Activated CD8-positive, alpha-beta memory T cell treated with anti-CD3 and anti-CD28 coated beads, Interleukin-2, amount 50 U/mL, for 4 hours (primary cell): ENCODE measurements at regions not wholly inside any gene's neighbourhood (a gene's known extent, or its start where the extent isn't known, plus 50 kb on each side); places are given as distances from the start of the nearest gene placed in this dataset.

Experiments used
- DNase-seq: peaks from one replicate; pipeline ENCODE4 v3.0.0-alpha.2; 2020

DNA sequence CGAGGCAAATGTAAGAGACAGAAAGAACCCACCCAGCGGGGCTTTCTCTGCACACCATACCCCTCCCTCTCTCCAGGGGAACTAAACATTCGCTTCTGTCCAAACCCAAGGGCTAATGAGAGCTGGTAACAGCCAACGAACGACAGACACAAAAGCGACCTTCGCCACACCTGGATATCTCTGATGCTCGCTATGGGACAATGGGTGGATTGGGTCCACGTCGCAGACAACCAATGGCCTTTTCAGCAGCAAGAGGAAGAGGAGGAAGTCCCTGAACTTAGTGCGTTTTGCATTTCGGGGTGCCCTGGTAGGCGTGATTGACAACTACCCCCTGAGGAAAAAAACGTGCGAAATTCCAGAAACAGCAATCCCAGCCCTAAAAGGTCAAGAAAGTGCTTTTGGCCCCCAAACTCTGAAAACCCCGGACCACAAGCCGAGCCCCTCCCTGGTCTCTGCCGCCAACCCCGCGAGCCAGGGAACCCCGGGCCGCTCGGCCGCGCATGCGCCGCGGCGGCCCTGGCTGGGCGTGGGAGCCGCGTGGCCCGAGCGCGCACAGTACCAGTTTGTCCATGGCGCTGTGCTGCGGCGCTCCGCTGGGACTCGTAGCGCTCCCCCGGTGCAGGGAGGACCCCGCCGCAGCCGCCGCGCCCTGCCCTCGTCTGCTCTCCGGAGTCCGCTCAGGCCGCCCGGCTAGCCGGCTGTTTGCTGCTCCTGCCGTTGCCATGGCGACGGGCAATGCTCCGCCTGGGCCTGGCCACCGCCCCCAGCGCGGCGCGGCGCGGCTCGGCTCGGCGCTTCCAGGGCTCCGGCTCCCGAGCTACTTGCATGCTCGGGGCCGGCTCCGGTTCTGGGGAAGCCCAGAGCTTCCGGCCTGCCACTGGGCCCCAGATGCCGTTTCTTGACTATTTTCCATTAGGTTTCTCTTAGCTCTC lies 66.9 kb upstream of the DNAH5 start:
- peak; percentile 16 for DNase-seq

DNA sequence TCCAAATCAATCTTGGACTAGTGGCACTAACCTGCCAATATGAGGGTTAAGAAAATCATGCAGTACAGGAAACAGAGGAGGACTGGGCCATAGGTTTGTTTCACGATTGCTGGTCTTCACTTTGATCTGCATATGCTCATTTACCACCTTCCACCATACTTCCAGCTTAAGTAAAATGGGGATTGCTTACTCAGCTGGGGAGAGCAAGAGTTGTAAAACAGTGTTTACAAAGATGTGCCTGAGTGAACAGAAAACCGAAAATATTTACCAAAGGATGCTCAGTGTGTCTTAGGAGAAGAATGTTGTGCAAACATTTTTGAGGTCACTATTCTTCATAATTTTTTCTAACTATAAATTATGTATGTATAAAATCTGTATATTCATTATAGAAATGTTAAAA lies 65.1 kb upstream of the DNAH5 start:
- DNase-seq: no peak

DNA sequence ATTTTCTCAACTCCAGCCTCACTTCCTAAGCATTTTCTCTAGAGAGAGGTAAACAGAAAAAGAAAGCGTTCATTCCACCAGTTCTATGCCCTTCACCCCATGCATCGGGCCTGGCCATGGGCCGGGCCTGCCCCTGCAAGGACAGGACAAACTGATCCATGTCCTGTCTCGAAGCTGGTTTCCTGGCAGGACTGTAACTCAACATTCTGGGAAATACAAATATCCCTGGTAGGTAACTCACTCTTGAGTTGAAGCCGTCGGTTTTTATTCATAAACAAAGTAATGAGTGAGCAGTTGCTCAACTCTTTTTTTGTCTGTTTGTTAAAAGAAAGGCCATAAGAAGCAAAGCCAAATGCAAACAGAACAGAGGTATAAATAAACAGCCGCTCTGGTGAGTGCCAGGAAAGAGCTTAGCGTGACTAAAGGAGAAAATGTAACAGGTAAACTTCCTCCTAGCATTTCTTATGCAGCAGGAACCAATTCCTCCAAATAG lies 64.4 kb upstream of the DNAH5 start:
- DNase-seq: no peak

GRCh38 chr5:14006823-14007520 lies 62.5 kb upstream of the DNAH5 start:
- no peak for DNase-seq

- DNase-seq: no peak
Measured at GRCh38 chr5:14004598-14005394, 60.3 kb upstream of the DNAH5 start.

DNA sequence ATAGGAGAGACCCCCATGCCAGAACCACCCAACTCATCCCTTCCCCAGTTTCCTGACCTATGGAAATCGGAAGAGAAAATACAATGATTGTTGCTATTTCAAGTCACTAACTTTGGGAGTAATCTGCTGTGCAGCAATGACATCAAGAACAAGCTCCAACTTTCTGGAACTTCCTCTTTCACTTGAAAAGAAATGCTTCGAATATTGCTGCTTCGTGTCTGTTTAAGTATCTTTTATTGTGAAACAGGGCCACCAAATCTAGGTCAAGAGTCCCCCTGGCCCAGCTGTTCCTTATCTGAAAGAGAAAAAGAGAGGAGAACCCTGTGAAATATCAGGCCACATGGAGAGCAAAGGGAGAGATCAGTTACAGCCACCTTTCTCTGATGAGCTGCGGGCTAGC lies 59.4 kb upstream of the DNAH5 start:
- DNase-seq: no peak

DNA sequence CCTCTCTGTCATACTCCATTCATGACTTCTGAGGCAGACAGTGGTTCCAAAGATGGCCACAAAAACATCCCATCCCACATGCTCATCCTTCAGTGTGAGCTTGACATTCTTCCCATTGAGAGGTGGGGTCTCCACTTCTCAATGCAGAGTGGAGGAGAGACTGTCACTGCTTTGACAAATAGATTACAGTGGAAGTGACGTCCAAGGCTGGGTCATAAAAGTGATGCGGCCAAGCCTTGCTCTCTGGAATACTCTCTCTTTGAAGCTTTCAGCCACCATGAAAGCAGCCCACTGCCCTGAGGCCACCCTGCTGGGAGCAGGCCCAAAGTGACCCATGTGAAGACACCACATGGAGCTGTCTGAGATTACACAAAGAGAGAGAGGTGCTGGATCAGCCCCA lies 59.0 kb upstream of the DNAH5 start:
- DNase-seq: no peak

DNA sequence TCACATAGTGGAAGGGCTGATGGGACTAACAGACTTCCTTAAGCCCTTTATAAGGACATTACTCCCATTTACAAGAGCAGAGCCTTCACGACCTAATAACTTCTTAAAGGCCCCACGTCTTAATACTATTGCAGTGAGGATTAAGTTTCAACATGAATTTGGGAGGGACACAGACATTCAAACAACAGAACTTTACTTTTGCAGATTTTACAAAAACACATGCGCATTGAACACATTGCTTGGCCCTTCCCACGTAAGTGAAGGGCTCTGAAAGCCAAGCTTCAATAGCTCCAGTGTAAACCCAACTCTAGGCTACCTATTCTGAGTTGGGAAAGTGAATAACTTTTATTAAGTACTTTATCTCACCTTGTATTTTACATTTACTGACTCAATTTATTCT lies 53.8 kb upstream of the DNAH5 start:
- no peak for DNase-seq

DNA sequence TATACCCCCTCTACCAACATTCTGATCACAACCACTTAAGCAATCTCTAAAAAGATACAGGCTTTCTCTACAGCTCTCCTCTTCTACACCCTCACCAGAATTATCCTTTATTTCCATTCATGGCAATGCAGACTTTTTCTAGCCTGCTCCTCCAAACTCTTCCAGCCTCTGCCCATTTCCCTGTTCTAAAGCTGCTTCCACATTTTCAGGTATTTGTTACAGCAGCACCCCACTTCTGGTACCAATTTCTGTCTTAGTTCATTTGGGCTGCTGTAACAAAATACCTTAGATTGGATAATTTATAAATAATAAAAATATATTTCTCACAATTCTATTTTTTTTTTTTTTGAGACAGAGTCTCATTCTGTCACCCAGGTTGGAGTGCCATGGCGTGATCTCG lies 53.0 kb upstream of the DNAH5 start:
- DNase-seq: no peak

GRCh38 chr5:13994621-13995253 lies 50.2 kb upstream of the DNAH5 start:
- DNase-seq: no peak
